A549 (cell line): ENCODE measurements at regions not wholly inside any gene's neighbourhood (a gene's known extent, or its start where the extent isn't known, plus 50 kb on each side); places are given as distances from the start of the nearest gene placed in this dataset.

ENCODE experiments used
- ATAC-seq, 2 experiments: fragments of 200-7000 bp in 1 of 2; fragments of >200 bp in 1 of 2; cut with Nextera tagmentation in 1 of 2; cut with Tn5 transposase in 1 of 2; 3 replicates each; pipeline versions ENCODE4 v1.8.0 to v1.9.1; 2018 to 2020; ENCODE audit warnings: mild to moderate bottlenecking in 1 of 2, moderate library complexity in 1 of 2
- CTCF ChIA-PET: fragments of 300-600 bp; sonication (Branson Sonifier 250); formaldehyde crosslinking; extraction: SDS; loops from one replicate; lab custom pipeline; 2021; ENCODE audit warnings: antibody characterized with exemption, inconsistent platforms; lab: Yijun Ruan, JAX
- POLR2A ChIA-PET: fragments of 350-600 bp; formaldehyde crosslinking; extraction: SDS; loops from one replicate; lab custom pipeline; 2021; ENCODE audit warnings: antibody characterized with exemption, inconsistent platforms; lab: Yijun Ruan, JAX
- DNase-seq, 2 experiments: peaks; one replicate each; pipeline versions ENCODE4 v3.0.0 to v3.0.0-alpha.2; 2011 to 2016; ENCODE audit warnings: low read depth in 1 of 2, low spot score in 1 of 2
- FAIRE-seq: peaks from 2 replicates; lab custom pipeline; 2011; peaks lifted over from hg19 to GRCh38; lab: Jason Lieb, UNC
- H3K27ac ChIP-seq, 2 experiments: fragments of >200 bp; sonication (Bioruptor Twin); formaldehyde crosslinking; 3 replicates each; pipeline ENCODE4 v1.5.1; 2016 to 2017
- H3K4me1 ChIP-seq: fragments of >200 bp; sonication (Bioruptor Twin); formaldehyde crosslinking; 3 replicates; pipeline ENCODE4 v1.6.1; 2016
- H3K4me2 ChIP-seq: fragments of >200 bp; sonication (Bioruptor Twin); formaldehyde crosslinking; 3 replicates; pipeline ENCODE4 v1.6.1; 2016
- H3K4me3 ChIP-seq: fragments of >200 bp; sonication (Bioruptor Twin); formaldehyde crosslinking; 3 replicates; pipeline ENCODE4 v1.5.1; 2016
- H3K9me3 ChIP-seq: fragments of >200 bp; sonication (Bioruptor Twin); formaldehyde crosslinking; 3 replicates; pipeline ENCODE4 v1.6.1; 2016
- BHLHE40 ChIP-seq: IDR thresholded peaks from 2 replicates; pipeline ENCODE4 v1.6.1; 2012; ENCODE audit warnings: low read depth, low read length, inconsistent platforms
- CBX8 ChIP-seq: fragments of 200-600 bp; sonication (generic); IDR thresholded peaks from 2 replicates; pipeline ENCODE4 v1.6.1; 2016
- CEBPB ChIP-seq, 2 experiments: fragments of >200 bp in 1 of 2; sonication (Bioruptor Twin) in 1 of 2; formaldehyde crosslinking in 1 of 2; IDR thresholded peaks; 2 replicates each; pipeline ENCODE4 v1.6.1; 2012 to 2016
- CHD2 ChIP-seq: fragments of 150-350 bp; IDR thresholded peaks from 2 replicates; pipeline ENCODE4 v1.6.1; 2014; ENCODE audit warnings: low read length; ENCODE audit not compliant: partially characterized antibody
- EHMT2 ChIP-seq: fragments of 200-600 bp; sonication (generic); IDR thresholded peaks from 2 replicates; pipeline ENCODE4 v1.6.1; 2016; ENCODE audit warnings: antibody characterized with exemption, low read depth, mild to moderate bottlenecking, moderate library complexity
- ESRRA ChIP-seq: fragments of 150-350 bp; IDR thresholded peaks from 2 replicates; pipeline ENCODE4 v1.6.1; 2014; ENCODE audit warnings: mild to moderate bottlenecking, low read length, borderline replicate concordance
- GATA3 ChIP-seq: IDR thresholded peaks from 2 replicates; pipeline ENCODE4 v1.6.1; 2012; ENCODE audit warnings: borderline replicate concordance
- HOXA7 ChIP-seq: fragments of 250-450 bp; sonication (Bioruptor Pico); IDR thresholded peaks from 2 replicates; pipeline ENCODE4 v1.5.0; 2020; ENCODE audit warnings: mild to moderate bottlenecking, moderate library complexity
- HOXB13 ChIP-seq: fragments of 250-450 bp; sonication (Bioruptor Pico); IDR thresholded peaks from 2 replicates; pipeline ENCODE4 v1.5.0; 2020; ENCODE audit warnings: low read depth, mild to moderate bottlenecking, moderate library complexity
- HOXB5 ChIP-seq: fragments of 250-450 bp; sonication (Bioruptor Pico); IDR thresholded peaks from 2 replicates; pipeline ENCODE4 v1.5.0; 2020; ENCODE audit warnings: mild to moderate bottlenecking, moderate library complexity
- JUN ChIP-seq, 2 experiments: fragments of >200 bp; sonication (Bioruptor Twin); formaldehyde crosslinking; IDR thresholded peaks; 2 replicates in 1 of 2; 3 replicates in 1 of 2; pipeline ENCODE4 v1.6.1; 2016 to 2017
- KDM1A ChIP-seq: fragments of 200-600 bp; sonication (generic); IDR thresholded peaks from 2 replicates; pipeline ENCODE4 v1.6.1; 2016; ENCODE audit warnings: low read depth, mild to moderate bottlenecking
- KDM5A ChIP-seq: fragments of 200-600 bp; sonication (generic); IDR thresholded peaks from 2 replicates; pipeline ENCODE4 v1.6.1; 2016; ENCODE audit warnings: antibody characterized with exemption, mild to moderate bottlenecking
- NFE2L2 ChIP-seq: fragments of 150-350 bp; conservative IDR thresholded peaks from 2 replicates; pipeline ENCODE4 v1.6.1; 2014; ENCODE audit warnings: low read length
- NPAS2 ChIP-seq: fragments of 250-450 bp; sonication (Bioruptor Pico); IDR thresholded peaks from 2 replicates; pipeline ENCODE4 v1.8.0; 2022; ENCODE audit warnings: mild to moderate bottlenecking, moderate library complexity, borderline replicate concordance
- NR3C1 ChIP-seq: fragments of >200 bp; sonication (Bioruptor Twin); formaldehyde crosslinking; IDR thresholded peaks from 3 replicates; pipeline ENCODE4 v1.6.1; 2017
- POLR2A ChIP-seq: IDR thresholded peaks from 2 replicates; pipeline ENCODE4 v1.6.1; 2012; ENCODE audit warnings: mild to moderate bottlenecking, low read length
- RAD21 ChIP-seq, 2 experiments: fragments of >200 bp in 1 of 2; sonication (Bioruptor Twin) in 1 of 2; formaldehyde crosslinking in 1 of 2; IDR thresholded peaks in 1 of 2; conservative IDR thresholded peaks in 1 of 2; 2 replicates in 1 of 2; 3 replicates in 1 of 2; pipeline ENCODE4 v1.6.1; 2012 to 2018; ENCODE audit warnings: inconsistent platforms in 1 of 2
- REST ChIP-seq: fragments of 200-600 bp; sonication (generic); IDR thresholded peaks from 2 replicates; pipeline ENCODE4 v1.6.1; 2016; ENCODE audit warnings: antibody characterized with exemption, mild to moderate bottlenecking, moderate library complexity
- SMC3 ChIP-seq: fragments of >200 bp; sonication (Bioruptor Twin); formaldehyde crosslinking; IDR thresholded peaks from 3 replicates; pipeline ENCODE4 v1.6.1; 2018; ENCODE audit warnings: inconsistent platforms
- ZFP36 ChIP-seq: fragments of 450-650 bp; IDR thresholded peaks from 2 replicates; pipeline ENCODE4 v1.6.1; 2014; ENCODE audit warnings: borderline replicate concordance; ENCODE audit not compliant: partially characterized antibody
- WGBS: methylation state at CpG from one replicate; pipeline ENCODE4 v1.1.6; 2017; ENCODE audit errors: missing lambda C conversion rate; 5-methylcytosine and 5-hydroxymethylcytosine counted together
- TF ChIP-seq, protein P1 (sequence below): IDR thresholded peaks from 2 replicates; pipeline ENCODE4 v1.6.1; 2012
- TF ChIP-seq, protein P2 (sequence below): fragments of >200 bp; sonication (Bioruptor Twin); formaldehyde crosslinking; IDR thresholded peaks from 3 replicates; pipeline ENCODE4 v1.5.1; 2016

DNA sequence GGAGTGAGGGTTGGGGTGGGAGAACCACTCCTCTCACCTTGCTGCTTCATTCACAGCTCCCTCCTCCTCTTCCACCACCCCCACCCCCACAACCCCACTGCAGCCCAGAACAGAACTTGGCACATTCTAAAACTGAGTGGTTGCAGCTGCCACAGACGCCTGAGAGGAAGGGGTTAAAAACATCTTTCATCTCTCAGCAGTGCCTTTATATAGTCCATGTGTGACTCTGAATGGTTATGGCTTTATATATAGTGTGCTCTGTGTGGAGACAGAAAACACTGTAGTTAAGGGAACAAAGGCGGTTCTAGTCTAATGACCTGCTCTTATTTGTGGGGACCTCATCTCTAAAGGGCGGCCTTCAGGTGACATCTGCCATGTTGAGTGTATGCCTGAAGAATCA, 144.8 kb downstream of the BCOR start (continued):
- TF ChIP-seq REST, result no peak
- TF ChIP-seq POLR2A, result no peak

- FAIRE-seq (peak; percentile 97), DNase-seq (peak; percentile 69 to 88)
- peak; percentile 52 for TF ChIP-seq ZFP36
- no peak for TF ChIP-seq CEBPB (IDR thresholded peaks at IDR 0.05)
- peak; percentile 8 to 31; a peak in 2 of 5 replicates for TF ChIP-seq RAD21 (conservative IDR thresholded peaks at IDR 0.05 in 1 of 2, IDR thresholded peaks at IDR 0.05 in 1 of 2)
- peak; percentile 24; the same call in 1 of the 3 replicates for TF ChIP-seq SMC3
- TF ChIP-seq, protein P1, sequence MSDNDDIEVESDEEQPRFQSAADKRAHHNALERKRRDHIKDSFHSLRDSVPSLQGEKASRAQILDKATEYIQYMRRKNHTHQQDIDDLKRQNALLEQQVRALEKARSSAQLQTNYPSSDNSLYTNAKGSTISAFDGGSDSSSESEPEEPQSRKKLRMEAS, result peak; percentile 75
- 0 out of 5 replicates have a peak, but pooled peaks of 1 of the 2 experiments have one; percentile 32 for TF ChIP-seq JUN (IDR thresholded peaks at IDR 0.05)
- TF ChIP-seq, all 56 proteins: peak for 5
- Histone ChIP-seq H3K9me3 (no peaks in the 10 kb centered on the region), H3K4me1 (peaks cover 27% of the 10 kb centered on the region), H3K27ac (peak overlapping the region; percentile 68 to 85), H3K4me3 (no peak overlapping the region), H3K4me2 (peak overlapping the region; percentile 67)
- POLR2A ChIA-PET, result interaction anchor here (1.1 kb wide), 1 partner anchor 60 kb away, joined by 7 read pairs; no protein-coding TSS in a partner anchor
- CTCF ChIA-PET, result no interaction called here
- ATAC-seq, result peak; percentile 93 to 95
- WGBS, result no CpG with 5 or more reads among the region's 10 CpGs
These were observed 143.9 kb downstream of the BCOR start for GRCh38 chrX:39953879-39954278.

DNA sequence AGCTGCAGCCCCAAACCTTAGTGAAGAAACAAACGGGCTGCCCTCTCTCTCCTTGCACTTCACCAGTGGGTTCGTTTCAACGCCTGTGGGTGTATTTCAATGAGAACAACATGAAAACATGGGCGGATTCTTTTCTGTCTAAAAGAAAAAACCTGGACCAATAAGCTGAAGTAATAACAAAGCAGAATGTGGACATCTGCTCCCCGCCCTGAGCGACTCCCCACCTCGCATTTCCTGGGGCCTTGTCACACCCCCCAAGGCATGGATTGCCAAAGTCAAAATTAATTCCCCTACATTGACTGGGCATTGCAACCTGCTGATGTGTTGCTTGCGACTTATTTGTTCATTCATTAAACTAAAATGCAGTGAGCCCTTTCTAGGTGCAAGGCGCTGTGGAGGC, 142.9 kb downstream of the BCOR start:
- no peaks in the 10 kb centered on the region for H3K9me3 ChIP-seq
- peak overlapping the region; percentile 59 to 85; a peak in 5 of 6 replicates for H3K27ac ChIP-seq
- CTCF ChIA-PET, result no interaction called here
- POLR2A ChIA-PET, result no interaction called here
- peaks cover 27% of the 10 kb centered on the region for H3K4me1 ChIP-seq
- FAIRE-seq (peak; percentile 72), ATAC-seq (no peak), DNase-seq (no peak)
- peak overlapping the region; percentile 67 for H3K4me2 ChIP-seq
- WGBS, result 85% methylated on average over 9 of the region's 9 CpGs
- no peak overlapping the region for H3K4me3 ChIP-seq
- TF ChIP-seq HOXA7 (CRISPR knock-in tag), result no peak
- TF ChIP-seq NFE2L2, result no peak
- TF ChIP-seq EHMT2, result no peak
- TF ChIP-seq, protein P1, result no peak
- no peak for TF ChIP-seq CBX8
- TF ChIP-seq BHLHE40, result no peak
- TF ChIP-seq NPAS2 (CRISPR knock-in tag), result no peak
- TF ChIP-seq RAD21 (conservative IDR thresholded peaks at IDR 0.05 in 1 of 2, IDR thresholded peaks at IDR 0.05 in 1 of 2), result no peak
- TF ChIP-seq, protein P2, sequence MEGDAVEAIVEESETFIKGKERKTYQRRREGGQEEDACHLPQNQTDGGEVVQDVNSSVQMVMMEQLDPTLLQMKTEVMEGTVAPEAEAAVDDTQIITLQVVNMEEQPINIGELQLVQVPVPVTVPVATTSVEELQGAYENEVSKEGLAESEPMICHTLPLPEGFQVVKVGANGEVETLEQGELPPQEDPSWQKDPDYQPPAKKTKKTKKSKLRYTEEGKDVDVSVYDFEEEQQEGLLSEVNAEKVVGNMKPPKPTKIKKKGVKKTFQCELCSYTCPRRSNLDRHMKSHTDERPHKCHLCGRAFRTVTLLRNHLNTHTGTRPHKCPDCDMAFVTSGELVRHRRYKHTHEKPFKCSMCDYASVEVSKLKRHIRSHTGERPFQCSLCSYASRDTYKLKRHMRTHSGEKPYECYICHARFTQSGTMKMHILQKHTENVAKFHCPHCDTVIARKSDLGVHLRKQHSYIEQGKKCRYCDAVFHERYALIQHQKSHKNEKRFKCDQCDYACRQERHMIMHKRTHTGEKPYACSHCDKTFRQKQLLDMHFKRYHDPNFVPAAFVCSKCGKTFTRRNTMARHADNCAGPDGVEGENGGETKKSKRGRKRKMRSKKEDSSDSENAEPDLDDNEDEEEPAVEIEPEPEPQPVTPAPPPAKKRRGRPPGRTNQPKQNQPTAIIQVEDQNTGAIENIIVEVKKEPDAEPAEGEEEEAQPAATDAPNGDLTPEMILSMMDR, result no peak
- TF ChIP-seq ESRRA, result no peak
- no peak for TF ChIP-seq NR3C1
- TF ChIP-seq HOXB5, result no peak
- no peak for TF ChIP-seq HOXB13 (CRISPR knock-in tag)
- TF ChIP-seq JUN (IDR thresholded peaks at IDR 0.05), result no peak
- no peak for TF ChIP-seq KDM5A
- TF ChIP-seq CHD2, result no peak
- no peak for TF ChIP-seq KDM1A
- TF ChIP-seq ZFP36, result no peak
- no peak for TF ChIP-seq GATA3
- TF ChIP-seq REST, result no peak
